GM18867 (cell line): ENCODE measurements at regions not wholly inside any gene's neighbourhood (a gene's known extent, or its start where the extent isn't known, plus 50 kb on each side); places are given as distances from the start of the nearest gene placed in this dataset.

Experiments used
- ATAC-seq: cut with Tn5 transposase; IDR thresholded peaks from one replicate; pipeline ENCODE4 v1.9.1; 2021; ENCODE audit warnings: mild to moderate bottlenecking, moderate library complexity; ENCODE audit not compliant: unreplicated experiment

- ATAC-seq, result no peak
Measured at GRCh38 chr17:55584861-55585260, 73.6 kb upstream of the SMIM36 start.

- no peak for ATAC-seq
Measured at GRCh38 chr17:55584055-55584685, 72.9 kb upstream of the SMIM36 start.

- ATAC-seq, result no peak
Measured at GRCh38 chr17:55582897-55583296, 71.6 kb upstream of the SMIM36 start.

- ATAC-seq, result peak; percentile 68
Measured at GRCh38 chr17:55580596-55581133, 69.4 kb upstream of the SMIM36 start.

GRCh38 chr17:55577687-55578086, 66.4 kb upstream of the SMIM36 start:
- ATAC-seq, result no peak

GRCh38 chr17:55576996-55577586, 65.8 kb upstream of the SMIM36 start:
- ATAC-seq, result peak; percentile 55

GRCh38 chr17:55576237-55576995, 65.2 kb upstream of the SMIM36 start:
- no peak for ATAC-seq

- no peak for ATAC-seq
Measured at GRCh38 chr17:55575058-55575636, 63.9 kb upstream of the SMIM36 start.

GRCh38 chr17:55572599-55572998, 61.3 kb upstream of the SMIM36 start:
- no peak for ATAC-seq

GRCh38 chr17:55572139-55572538, 60.9 kb upstream of the SMIM36 start:
- no peak for ATAC-seq

- ATAC-seq, result no peak
Measured at GRCh38 chr17:55571095-55571494, 59.8 kb upstream of the SMIM36 start.

- no peak for ATAC-seq
Measured at GRCh38 chr17:55570391-55570790, 59.1 kb upstream of the SMIM36 start.

GRCh38 chr17:55567240-55568214, 56.3 kb upstream of the SMIM36 start:
- ATAC-seq, result no peak

- ATAC-seq, result no peak
Measured at GRCh38 chr17:55564081-55564480, 52.8 kb upstream of the SMIM36 start.

- peak; percentile 69 for ATAC-seq
Measured at GRCh38 chr17:55563363-55563762, 52.1 kb upstream of the SMIM36 start.

GRCh38 chr17:55561973-55562495, 50.8 kb upstream of the SMIM36 start:
- no peak for ATAC-seq

GRCh38 chr17:55561316-55561972, 50.2 kb upstream of the SMIM36 start:
- no peak for ATAC-seq
